Right lobe of liver (tissue), 4 donors: ENCODE measurements at regions not wholly inside any gene's neighbourhood (a gene's known extent, or its start where the extent isn't known, plus 50 kb on each side); places are given as distances from the start of the nearest gene placed in this dataset.

Experiments
- POLR2A ChIP-seq: fragments of 450-650 bp; IDR thresholded peaks from one replicate; pipeline ENCODE4 v1.6.1; 2017; ENCODE audit warnings: antibody characterized with exemption, mild to moderate bottlenecking
- TF ChIP-seq, protein P1 (sequence below), 4 donors: fragments of 200-600 bp in 3 of 4; fragments of 450-650 bp in 1 of 4; IDR thresholded peaks; one replicate each; pipeline versions ENCODE4 v1.5.1 to v1.8.0; 2016 to 2022; ENCODE audit warnings: antibody characterized with exemption in 4 of 4, mild to moderate bottlenecking in 2 of 4
- donor health status: DM: no; HTN: no; CAD: no.
- donor health status: DM: no; HTN: no; CAD: no.
- donor health status: DM: no; HTN: yes; CAD: no.

DNA sequence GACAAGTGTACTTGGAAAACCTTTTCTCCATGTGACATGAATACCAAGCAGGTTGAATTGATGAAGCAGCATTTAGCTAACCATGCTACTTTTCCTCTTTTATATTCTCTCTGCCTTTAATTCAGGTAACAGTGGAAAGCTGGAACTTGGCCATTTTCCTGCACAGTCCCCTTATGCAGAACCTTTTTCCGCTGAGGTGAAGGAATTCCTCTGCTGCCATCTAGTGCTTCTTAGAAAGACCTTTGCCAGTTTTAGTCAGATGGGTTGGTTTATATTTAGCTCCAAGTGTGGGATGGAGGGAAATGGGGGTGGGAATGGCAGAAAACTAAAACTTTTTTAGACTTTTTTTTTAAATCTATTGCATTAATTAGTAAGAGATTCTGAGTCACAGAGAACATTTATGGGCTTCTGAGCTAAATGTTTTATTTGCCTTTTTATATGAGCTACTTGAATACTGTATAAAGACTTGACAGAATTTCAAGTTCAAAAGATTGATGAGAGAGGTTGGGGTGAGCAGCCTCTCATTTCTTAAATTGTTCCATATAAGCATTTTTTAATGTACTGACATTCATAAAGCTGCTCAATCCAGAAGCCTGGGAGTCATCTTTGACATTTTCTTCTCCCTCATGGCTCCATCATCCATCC, 153.9 kb upstream of the ZC3H12C start:
- TF ChIP-seq POLR2A, result no peak
- TF ChIP-seq, protein P1, sequence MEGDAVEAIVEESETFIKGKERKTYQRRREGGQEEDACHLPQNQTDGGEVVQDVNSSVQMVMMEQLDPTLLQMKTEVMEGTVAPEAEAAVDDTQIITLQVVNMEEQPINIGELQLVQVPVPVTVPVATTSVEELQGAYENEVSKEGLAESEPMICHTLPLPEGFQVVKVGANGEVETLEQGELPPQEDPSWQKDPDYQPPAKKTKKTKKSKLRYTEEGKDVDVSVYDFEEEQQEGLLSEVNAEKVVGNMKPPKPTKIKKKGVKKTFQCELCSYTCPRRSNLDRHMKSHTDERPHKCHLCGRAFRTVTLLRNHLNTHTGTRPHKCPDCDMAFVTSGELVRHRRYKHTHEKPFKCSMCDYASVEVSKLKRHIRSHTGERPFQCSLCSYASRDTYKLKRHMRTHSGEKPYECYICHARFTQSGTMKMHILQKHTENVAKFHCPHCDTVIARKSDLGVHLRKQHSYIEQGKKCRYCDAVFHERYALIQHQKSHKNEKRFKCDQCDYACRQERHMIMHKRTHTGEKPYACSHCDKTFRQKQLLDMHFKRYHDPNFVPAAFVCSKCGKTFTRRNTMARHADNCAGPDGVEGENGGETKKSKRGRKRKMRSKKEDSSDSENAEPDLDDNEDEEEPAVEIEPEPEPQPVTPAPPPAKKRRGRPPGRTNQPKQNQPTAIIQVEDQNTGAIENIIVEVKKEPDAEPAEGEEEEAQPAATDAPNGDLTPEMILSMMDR (IDR thresholded peaks at IDR 0.05), result peak; percentile 56 to 64 (median 62)
